ENCODE measurements at regions not wholly inside any gene's neighbourhood (a gene's known extent, or its start where the extent isn't known, plus 50 kb on each side); places are given as distances from the start of the nearest gene placed in this dataset.

- TF ChIP-seq CTCF (optimal IDR thresholded peaks at IDR 0.05 in 1 of 3, IDR thresholded peaks at IDR 0.05 in 1 of 3, conservative IDR thresholded peaks at IDR 0.05 in 1 of 3; ENCODE audit: extremely low read depth in 1 of 3, insufficient read depth in 2 of 3, low read length in 3 of 3): no peak
- no peak for TF ChIP-seq EZH2 (IDR thresholded peaks at IDR 0.05; ENCODE audit: low read length)
Observed at GRCh38 chr12:61848893-61849292, 411.3 kb upstream of the USP15 start.
